ENCODE measurements at regions not wholly inside any gene's neighbourhood (a gene's known extent, or its start where the extent isn't known, plus 50 kb on each side); places are given as distances from the start of the nearest gene placed in this dataset.

- DNase-seq (ENCODE audit: low read depth), result no peak
- TF ChIP-seq, protein P1, sequence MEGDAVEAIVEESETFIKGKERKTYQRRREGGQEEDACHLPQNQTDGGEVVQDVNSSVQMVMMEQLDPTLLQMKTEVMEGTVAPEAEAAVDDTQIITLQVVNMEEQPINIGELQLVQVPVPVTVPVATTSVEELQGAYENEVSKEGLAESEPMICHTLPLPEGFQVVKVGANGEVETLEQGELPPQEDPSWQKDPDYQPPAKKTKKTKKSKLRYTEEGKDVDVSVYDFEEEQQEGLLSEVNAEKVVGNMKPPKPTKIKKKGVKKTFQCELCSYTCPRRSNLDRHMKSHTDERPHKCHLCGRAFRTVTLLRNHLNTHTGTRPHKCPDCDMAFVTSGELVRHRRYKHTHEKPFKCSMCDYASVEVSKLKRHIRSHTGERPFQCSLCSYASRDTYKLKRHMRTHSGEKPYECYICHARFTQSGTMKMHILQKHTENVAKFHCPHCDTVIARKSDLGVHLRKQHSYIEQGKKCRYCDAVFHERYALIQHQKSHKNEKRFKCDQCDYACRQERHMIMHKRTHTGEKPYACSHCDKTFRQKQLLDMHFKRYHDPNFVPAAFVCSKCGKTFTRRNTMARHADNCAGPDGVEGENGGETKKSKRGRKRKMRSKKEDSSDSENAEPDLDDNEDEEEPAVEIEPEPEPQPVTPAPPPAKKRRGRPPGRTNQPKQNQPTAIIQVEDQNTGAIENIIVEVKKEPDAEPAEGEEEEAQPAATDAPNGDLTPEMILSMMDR (IDR thresholded peaks at IDR 0.05; ENCODE audit: control insufficient read depth, extremely low read depth, insufficient read depth), result no peak
- H3K4me3 ChIP-seq (ENCODE audit: low read depth, low read length), result no peak overlapping the region
Measured at GRCh38 chr3:106703524-106703923, 673.7 kb upstream of the CCDC54 start.

- no peak for DNase-seq (ENCODE audit: low read depth)
- no peak overlapping the region for H3K4me3 ChIP-seq (ENCODE audit: low read depth, low read length)
- TF ChIP-seq, protein P1 (IDR thresholded peaks at IDR 0.05; ENCODE audit: control insufficient read depth, extremely low read depth, insufficient read depth), result no peak
Measured at GRCh38 chr3:106707347-106707746, 669.9 kb upstream of the CCDC54 start.

DNA sequence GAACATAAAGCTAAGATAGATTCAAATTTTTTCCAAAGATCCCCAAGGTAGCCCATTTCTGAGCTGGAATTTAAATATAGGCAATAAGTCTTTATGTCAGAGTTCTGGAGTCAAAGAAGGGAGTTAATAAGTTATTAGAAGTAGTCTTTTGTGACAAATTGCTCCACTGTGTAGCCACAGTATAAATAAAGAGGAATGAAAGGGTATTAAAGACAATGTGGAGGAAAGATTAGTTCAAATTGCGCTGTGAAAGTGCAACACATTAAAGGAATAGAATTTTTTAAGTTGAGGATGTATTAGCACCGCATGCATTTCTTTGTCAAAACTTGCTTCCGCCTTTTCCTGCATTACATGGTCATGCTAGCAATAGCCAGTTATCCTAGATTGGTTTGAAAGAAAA, 666.6 kb upstream of the CCDC54 start:
- DNase-seq (ENCODE audit: low read depth), result no peak
- TF ChIP-seq, protein P1 (IDR thresholded peaks at IDR 0.05; ENCODE audit: control insufficient read depth, extremely low read depth, insufficient read depth), result no peak
- no peak overlapping the region for H3K4me3 ChIP-seq (ENCODE audit: low read depth, low read length)

DNA sequence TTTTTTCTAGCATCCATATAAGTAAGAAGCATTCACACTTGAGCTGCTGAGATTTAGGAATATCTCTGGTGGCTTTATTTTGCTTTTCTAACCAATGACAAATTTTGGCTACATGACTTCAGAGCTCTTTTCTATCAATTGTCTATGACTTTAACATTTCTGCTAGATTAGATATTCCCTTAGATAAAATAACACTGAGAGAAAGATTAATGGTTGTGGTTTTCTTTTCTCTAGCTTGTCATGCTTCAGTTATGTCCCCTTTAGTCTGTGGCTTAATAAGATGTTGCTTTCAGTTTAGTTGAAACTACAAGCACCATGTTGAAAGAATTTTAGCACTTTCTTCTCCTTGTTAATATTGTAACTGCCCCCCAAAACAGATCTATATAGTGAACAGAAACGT, 665.6 kb upstream of the CCDC54 start:
- H3K4me3 ChIP-seq (ENCODE audit: low read depth, low read length), result no peak overlapping the region
- TF ChIP-seq, protein P1 (IDR thresholded peaks at IDR 0.05; ENCODE audit: control insufficient read depth, extremely low read depth, insufficient read depth), result no peak
- DNase-seq (ENCODE audit: low read depth), result no peak

- no peak for DNase-seq (ENCODE audit: low read depth)
- TF ChIP-seq, protein P1 (IDR thresholded peaks at IDR 0.05; ENCODE audit: control insufficient read depth, extremely low read depth, insufficient read depth), result no peak
- H3K4me3 ChIP-seq (ENCODE audit: low read depth, low read length), result no peak overlapping the region
Measured at GRCh38 chr3:106714400-106714799, 662.8 kb upstream of the CCDC54 start.

DNA sequence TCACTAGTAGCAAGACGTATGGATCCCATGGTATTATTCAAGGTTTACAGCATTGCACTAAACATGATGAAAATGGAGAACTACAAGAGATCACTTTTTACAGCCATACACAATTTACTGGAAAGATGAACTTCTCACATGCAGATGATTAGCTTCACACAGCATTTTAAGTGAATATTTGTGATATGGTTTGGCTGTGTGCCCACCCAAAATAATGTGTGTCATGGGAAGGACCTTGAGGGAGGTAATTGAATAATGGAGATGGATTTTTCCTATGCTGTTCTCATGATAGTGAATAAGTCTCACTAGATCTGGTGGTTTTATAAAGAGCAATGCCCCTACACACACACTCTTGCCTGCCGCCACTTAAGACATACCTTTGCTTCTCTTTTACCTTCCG, 662.0 kb upstream of the CCDC54 start:
- H3K4me3 ChIP-seq (ENCODE audit: low read depth, low read length), result no peak overlapping the region
- no peak for DNase-seq (ENCODE audit: low read depth)
- TF ChIP-seq, protein P1 (IDR thresholded peaks at IDR 0.05; ENCODE audit: control insufficient read depth, extremely low read depth, insufficient read depth), result no peak

- H3K4me3 ChIP-seq (ENCODE audit: low read depth, low read length), result no peak overlapping the region
- TF ChIP-seq, protein P1 (IDR thresholded peaks at IDR 0.05; ENCODE audit: control insufficient read depth, extremely low read depth, insufficient read depth), result no peak
- DNase-seq (ENCODE audit: low read depth), result no peak
Measured at GRCh38 chr3:106717178-106717780, 660.0 kb upstream of the CCDC54 start.

Data from LNCaP clone FGC (cell line).